ENCODE measurements at regions not wholly inside any gene's neighbourhood (a gene's known extent, or its start where the extent isn't known, plus 50 kb on each side); places are given as distances from the start of the nearest gene placed in this dataset.

GRCh38 chr2:118699447-118700175, 147.8 kb downstream of the EN1 start:
- TF ChIP-seq CTCF (IDR thresholded peaks at IDR 0.05) (no peak), POLR2A (IDR thresholded peaks at IDR 0.05) (no peak)

Data from esophagus squamous epithelium (tissue), 4 donors.